Activated CD4-positive, alpha-beta T cell treated with anti-CD3 and anti-CD28 coated beads for 36 hours (primary cell): ENCODE measurements at regions not wholly inside any gene's neighbourhood (a gene's known extent, or its start where the extent isn't known, plus 50 kb on each side); places are given as distances from the start of the nearest gene placed in this dataset.
"Not testable (repeated sequence)": the region's sequence is repeated elsewhere in the genome, so short reads cannot be mapped to it uniquely, and the experiment has no call there.

ENCODE experiments used
- ATAC-seq: fragments of 200-7000 bp; cut with Tn5 transposase; one replicate; pipeline ENCODE4 v1.10.0; 2021; ENCODE audit warnings: mild to moderate bottlenecking, moderate library complexity
- CTCF ChIA-PET: fragments of 350-600 bp; sonication (Branson Sonifier 250); formaldehyde crosslinking; loops from one replicate; lab custom pipeline; 2021; ENCODE audit warnings: antibody characterized with exemption; lab: Charles Lee
- POLR2A ChIA-PET: fragments of 350-600 bp; sonication (Branson Sonifier 250); formaldehyde crosslinking; loops from one replicate; lab custom pipeline; 2021; ENCODE audit warnings: antibody characterized with exemption, inconsistent platforms; lab: Charles Lee
- DNase-seq: peaks from one replicate; pipeline ENCODE4 v3.0.0-alpha.2; 2020
- H3K27ac Mint-ChIP-seq: one replicate; pipeline ENCODE4 v1.8.0; 2021; ENCODE audit warnings: mixed read lengths
- H3K27me3 Mint-ChIP-seq: one replicate; pipeline ENCODE4 v1.8.0; 2021; ENCODE audit warnings: mixed read lengths
- H3K36me3 Mint-ChIP-seq: one replicate; pipeline ENCODE4 v1.8.0; 2021; ENCODE audit warnings: low read depth, mixed read lengths
- H3K4me1 Mint-ChIP-seq: one replicate; pipeline ENCODE4 v1.8.0; 2021; ENCODE audit warnings: mixed read lengths
- H3K4me3 Mint-ChIP-seq: one replicate; pipeline ENCODE4 v1.8.0; 2021; ENCODE audit warnings: mild to moderate bottlenecking, moderate library complexity, mixed read lengths
- H3K9me3 Mint-ChIP-seq: one replicate; pipeline ENCODE4 v1.8.0; 2021; ENCODE audit warnings: low read depth, mixed read lengths
- intact Hi-C, 2 experiments: fragments of 100-400 bp; cut with DNase I in 1 of 2; cut with micrococcal nuclease in 1 of 2; formaldehyde crosslinking; loops; one replicate each; pipeline versions ENCODE4 v1.14.2 to v1.15.1; 2022 to 2024; cut with DNase I, micrococcal nuclease

DNA sequence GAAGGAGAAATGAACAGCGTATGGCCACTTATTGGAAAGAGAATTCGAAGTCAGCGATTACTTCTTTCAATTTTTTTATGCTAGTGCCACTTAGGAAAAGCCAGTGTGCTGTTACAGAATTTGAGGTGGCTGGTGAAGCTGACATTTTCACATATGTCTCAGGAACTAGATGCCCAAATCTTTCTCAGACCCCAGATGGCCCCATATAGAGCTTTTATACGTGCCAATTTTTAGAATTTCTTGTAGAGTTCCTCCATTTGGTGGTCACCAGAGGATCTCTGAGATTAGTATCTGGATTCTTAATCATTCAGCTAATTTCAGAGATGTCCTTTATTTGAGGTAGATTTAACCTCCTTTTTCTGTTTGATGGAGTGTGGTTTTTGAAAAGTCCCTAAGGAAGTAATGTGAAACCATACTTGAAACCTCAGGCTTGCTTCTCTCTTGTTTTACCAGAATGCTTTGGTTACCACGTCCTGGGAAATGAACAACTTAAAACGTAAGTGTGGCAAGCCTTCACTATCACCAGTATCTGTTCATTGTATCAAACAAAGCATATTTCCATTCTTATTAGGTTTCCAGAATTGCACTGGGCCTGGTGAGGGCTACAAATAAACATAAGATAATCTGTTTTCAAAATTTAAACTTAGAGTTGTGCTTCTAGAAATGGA, 102.2 kb upstream of the IKBKE start:
- H3K9me3 Mint-ChIP-seq, DNase-seq, H3K27ac Mint-ChIP-seq, intact Hi-C loops, POLR2A ChIA-PET, H3K4me1 Mint-ChIP-seq, H3K27me3 Mint-ChIP-seq, H3K4me3 Mint-ChIP-seq, CTCF ChIA-PET, H3K36me3 Mint-ChIP-seq: not testable (repeated sequence)
- ATAC-seq: peak; percentile 69

DNA sequence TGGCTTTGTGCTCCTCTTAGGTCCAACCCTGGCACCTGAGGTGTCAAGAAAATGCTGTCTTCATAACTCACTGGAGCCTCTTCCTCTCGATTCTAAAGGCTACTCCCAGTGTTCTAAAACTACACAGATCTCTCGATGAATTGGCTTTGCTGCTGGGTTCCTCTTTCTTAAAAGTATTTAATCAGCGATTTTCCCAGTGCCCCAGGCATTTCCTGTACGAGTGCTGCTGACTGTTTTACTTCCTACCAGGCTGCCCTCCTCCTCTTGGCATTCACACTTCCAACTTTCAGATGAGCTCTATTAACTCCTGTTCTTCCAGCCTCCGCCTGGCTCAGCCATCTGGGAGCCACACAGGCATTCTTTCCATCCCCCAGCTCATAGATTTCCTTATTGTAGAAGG, 95.6 kb upstream of the IKBKE start:
- H3K9me3 Mint-ChIP-seq, H3K4me3 Mint-ChIP-seq, DNase-seq, POLR2A ChIA-PET, H3K27ac Mint-ChIP-seq, H3K36me3 Mint-ChIP-seq, CTCF ChIA-PET, ATAC-seq, H3K4me1 Mint-ChIP-seq, intact Hi-C loops, H3K27me3 Mint-ChIP-seq: not testable (repeated sequence)

DNA sequence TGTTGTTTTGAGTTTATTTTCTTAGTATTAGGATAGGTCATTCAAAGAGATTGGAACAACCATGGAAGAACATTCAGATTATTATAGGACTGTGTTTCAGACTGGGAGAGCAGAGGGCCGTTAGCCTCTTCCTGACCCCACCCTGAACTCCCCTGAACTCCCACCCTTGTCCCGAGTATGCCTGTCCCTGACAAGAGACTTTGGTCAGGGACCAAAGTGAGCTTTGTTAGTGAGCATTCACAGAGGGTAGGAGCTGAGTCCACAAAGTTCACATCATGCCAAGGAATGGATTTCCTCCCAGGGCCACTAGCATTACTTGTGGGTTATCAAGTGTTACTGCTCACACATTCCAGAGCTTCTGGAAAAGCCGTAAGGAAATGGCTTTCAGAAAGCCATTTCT, 94.7 kb upstream of the IKBKE start:
- H3K4me1 Mint-ChIP-seq, H3K4me3 Mint-ChIP-seq, H3K27me3 Mint-ChIP-seq, intact Hi-C loops, ATAC-seq, POLR2A ChIA-PET, H3K9me3 Mint-ChIP-seq, H3K36me3 Mint-ChIP-seq, H3K27ac Mint-ChIP-seq, CTCF ChIA-PET, DNase-seq: not testable (repeated sequence)

DNA sequence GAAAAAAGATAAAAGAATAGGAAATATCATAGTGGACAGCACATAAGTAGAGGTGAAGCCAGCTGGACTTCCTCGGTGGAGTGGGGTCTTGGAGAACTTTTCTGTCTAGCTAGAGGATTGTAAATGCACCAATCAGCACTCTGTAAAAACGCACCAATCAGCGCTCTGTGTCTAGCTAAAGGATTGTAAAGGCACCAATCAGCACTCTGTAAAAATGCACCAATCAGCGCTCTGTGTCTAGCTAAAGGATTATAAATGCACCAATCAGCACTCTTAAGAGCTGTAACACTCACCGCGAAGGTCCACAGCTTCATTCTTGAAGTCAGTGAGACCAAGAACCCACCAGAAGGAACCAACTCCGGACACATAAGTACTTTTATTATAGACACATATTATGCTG, 91.8 kb upstream of the IKBKE start:
- intact Hi-C loops, POLR2A ChIA-PET, ATAC-seq, DNase-seq, H3K27ac Mint-ChIP-seq, H3K27me3 Mint-ChIP-seq, H3K4me1 Mint-ChIP-seq, CTCF ChIA-PET, H3K9me3 Mint-ChIP-seq, H3K4me3 Mint-ChIP-seq, H3K36me3 Mint-ChIP-seq: not testable (repeated sequence)

DNA sequence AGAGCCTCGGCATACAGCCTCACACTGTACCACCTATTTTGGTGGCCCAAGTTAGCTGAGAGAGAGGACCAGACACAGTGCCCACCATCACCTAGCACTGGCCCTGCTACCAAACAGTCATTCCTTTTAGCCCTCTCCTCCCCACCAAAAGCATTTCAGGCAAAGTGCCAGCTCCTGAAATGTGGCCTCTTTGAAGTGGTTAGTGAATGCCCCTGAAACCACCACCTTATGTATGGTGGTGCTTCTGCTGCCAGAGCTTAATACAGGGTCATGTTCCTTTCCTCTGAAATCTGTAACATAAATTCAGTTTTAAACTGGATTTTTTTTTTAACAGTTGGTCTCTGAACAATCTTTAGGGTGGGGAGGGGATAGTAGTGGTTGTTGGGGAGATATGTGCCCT, 91.0 kb upstream of the IKBKE start:
- intact Hi-C loops, ATAC-seq, H3K4me3 Mint-ChIP-seq, CTCF ChIA-PET, H3K27me3 Mint-ChIP-seq, H3K36me3 Mint-ChIP-seq, H3K4me1 Mint-ChIP-seq, DNase-seq, POLR2A ChIA-PET, H3K27ac Mint-ChIP-seq, H3K9me3 Mint-ChIP-seq: not testable (repeated sequence)

DNA sequence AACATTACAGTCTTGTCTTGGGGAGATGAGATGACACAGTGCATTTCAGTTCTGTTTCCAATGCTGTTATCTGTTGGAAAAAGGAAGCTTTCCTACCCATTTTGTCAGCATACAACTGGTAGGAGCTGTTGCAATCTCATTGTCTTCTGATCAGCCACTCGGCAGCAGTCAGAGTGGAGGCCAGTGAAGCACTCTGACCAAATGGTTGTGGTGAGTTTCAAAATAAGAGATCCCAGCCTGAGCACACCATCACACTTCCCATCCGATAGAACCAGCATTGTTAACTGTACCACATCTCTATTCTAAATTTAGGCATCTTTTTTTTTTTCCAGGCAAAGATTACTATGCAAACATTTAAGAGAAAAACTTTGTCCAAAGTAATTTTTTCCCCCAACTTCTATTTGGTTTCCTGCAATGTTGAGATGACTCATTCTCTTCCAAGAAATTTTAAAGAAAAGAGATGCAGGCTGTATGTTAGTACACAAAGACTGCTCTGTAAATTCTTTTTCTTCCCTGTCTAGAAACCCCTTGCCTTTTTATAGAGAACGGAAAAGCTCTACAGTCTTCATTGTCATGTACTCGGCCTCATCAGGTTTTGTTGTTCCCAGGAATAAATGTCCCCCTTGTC, 90.0 kb upstream of the IKBKE start:
- H3K36me3 Mint-ChIP-seq, DNase-seq, H3K9me3 Mint-ChIP-seq, intact Hi-C loops, H3K4me3 Mint-ChIP-seq, H3K27me3 Mint-ChIP-seq, POLR2A ChIA-PET, H3K27ac Mint-ChIP-seq, H3K4me1 Mint-ChIP-seq, CTCF ChIA-PET: not testable (repeated sequence)
- peak; percentile 14 for ATAC-seq

DNA sequence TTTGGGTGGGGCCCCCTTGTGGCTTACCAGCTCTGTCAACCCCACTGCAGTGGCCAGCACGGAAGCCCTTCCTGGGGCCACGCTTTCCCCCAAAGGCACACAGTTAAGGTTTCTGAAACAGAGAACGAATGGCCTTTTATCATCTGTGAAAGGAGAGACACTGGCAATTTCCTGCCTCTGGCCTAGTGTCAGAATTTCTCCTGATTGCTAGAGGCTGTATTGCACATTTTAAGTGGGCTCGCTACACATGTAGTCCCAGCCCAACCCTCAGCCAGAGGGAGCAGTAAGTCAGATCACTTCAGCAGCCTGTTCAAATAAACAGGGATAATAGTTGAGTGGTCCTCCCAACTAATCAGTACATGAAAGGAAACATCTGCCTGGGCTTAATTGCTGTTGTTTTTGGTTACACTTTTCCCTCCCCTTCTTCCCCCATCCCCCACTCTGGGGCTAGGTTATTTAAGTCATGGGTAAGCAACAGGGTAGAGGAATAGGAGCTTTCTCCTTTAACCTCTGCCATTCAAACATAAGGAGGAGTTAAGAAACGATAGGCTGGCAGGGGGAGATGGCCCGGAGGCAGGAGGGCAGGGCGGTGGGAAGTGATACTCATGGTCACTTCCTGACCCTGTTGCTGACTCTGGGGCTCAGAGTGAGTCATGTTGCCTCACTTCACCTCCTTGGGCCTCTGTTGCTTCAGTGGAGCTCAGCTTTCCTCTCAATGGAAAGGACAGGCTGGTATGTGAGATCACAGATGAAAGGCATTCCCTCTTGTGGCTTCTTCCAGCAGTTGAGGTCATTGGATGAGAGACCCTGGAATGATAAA, 89.3 kb upstream of the IKBKE start:
- H3K4me1 Mint-ChIP-seq, H3K4me3 Mint-ChIP-seq, CTCF ChIA-PET, H3K36me3 Mint-ChIP-seq, POLR2A ChIA-PET, intact Hi-C loops, H3K27me3 Mint-ChIP-seq, H3K9me3 Mint-ChIP-seq: not testable (repeated sequence)
- peak; percentile 26 for DNase-seq
- peak overlapping the region; percentile 88 for H3K27ac Mint-ChIP-seq
- peak; percentile 71 for ATAC-seq

DNA sequence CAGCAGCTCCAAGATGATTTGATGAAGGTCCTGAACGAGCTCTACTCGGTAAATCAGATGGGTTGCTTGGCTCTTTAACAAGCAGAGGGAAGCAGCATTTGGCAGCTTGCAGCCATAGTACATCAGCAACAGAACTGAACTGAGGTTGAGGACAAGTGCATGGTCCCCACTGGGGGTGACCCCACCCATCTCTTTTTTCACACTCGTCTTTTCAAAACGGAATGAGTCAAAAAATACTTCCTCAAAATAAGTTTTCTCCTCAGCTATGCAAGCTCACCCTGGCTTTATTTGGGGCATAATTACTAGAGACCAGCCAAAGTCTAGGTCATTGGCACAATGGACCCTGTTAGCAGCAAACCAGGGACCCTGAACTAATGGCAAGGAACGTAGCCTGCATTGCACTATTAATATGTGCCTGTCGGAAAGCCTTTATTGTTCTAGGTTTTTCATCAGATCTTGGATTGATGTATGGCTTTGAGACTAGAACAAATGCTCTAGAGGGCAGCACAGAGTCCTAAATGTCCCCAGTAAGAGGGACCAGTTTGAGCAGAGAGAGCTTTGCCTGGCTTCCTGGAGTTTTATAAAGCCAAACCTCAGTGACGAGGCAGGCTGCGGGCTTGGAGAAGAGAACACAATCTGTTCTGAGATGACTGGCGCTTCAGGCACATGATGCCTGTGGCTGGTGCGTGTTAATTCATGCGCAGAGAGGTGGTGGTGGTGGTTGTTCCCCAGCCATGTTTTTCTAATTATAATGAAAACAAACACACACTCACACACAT, 86.1 kb upstream of the IKBKE start:
- intact Hi-C loops, H3K9me3 Mint-ChIP-seq, H3K27ac Mint-ChIP-seq, H3K4me3 Mint-ChIP-seq, H3K4me1 Mint-ChIP-seq, H3K27me3 Mint-ChIP-seq, CTCF ChIA-PET, H3K36me3 Mint-ChIP-seq, POLR2A ChIA-PET: not testable (repeated sequence)
- DNase-seq (peak; percentile 51), ATAC-seq (peak; percentile 78)

DNA sequence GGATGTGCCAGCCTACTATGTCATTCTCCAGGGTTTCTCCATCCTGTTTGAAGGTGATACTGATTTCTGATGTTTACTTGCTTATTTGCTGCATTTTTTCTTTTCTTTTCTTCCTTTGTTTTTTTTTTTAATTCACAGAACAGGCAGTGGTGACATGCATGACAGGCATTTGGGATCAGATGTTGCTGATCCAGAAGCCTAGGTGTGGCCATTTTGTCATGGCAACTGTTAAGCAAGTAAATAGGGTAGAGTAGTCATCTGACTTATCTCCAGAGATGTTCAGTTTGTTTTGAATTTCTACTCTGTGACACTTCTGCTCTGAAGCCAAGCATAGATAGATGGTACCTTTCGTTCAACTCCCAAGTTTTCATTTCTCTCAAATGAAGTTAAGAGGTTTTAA, 85.4 kb upstream of the IKBKE start:
- not testable (repeated sequence) for DNase-seq

DNA sequence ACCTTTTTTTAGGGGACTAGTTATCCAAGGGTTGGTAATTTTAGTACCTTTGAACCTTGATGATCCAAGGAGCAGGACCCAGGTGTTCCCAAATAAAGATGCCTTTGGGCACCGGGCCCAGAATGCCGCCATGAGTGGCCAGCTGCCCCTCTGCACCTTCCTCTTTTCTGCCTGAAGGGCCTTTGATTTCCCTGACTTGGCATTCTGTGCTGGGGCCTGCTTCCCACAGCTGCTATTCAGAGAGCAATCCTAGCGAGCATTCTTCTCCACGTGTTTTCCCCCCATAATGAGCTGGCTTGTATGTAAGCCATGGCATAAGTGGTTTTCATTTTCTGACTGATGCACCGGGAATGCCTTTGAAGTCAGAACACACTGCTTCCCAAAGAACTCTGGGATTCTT, 82.6 kb upstream of the IKBKE start:
- CTCF ChIA-PET, ATAC-seq, H3K4me3 Mint-ChIP-seq, H3K36me3 Mint-ChIP-seq, POLR2A ChIA-PET, H3K9me3 Mint-ChIP-seq, H3K27ac Mint-ChIP-seq, H3K27me3 Mint-ChIP-seq, intact Hi-C loops, H3K4me1 Mint-ChIP-seq, DNase-seq: not testable (repeated sequence)

More for the DNA sequence above, 85.4 kb upstream of the IKBKE start:
- H3K36me3 Mint-ChIP-seq, H3K4me3 Mint-ChIP-seq, ATAC-seq, H3K4me1 Mint-ChIP-seq, H3K27ac Mint-ChIP-seq, intact Hi-C loops, H3K9me3 Mint-ChIP-seq, POLR2A ChIA-PET, CTCF ChIA-PET, H3K27me3 Mint-ChIP-seq: not testable (repeated sequence)

DNA sequence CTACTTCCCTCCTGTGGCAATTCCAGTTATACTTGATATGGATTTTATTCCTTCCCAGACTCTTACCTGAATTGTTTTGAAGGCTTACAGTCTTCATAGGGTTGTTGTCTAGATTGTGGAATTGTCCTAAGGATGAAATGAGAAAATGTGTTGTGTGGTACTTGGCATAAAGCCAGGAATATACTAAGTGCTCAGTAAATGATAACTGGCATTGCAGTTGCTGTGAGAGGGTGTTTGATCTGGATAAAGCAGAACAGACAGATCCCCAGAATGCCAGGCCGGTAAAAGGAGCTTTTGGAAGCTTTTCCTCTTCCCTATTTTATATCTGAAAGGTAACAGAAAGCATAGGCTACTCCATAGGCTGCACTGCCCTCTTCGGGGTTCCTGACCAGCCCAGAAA, 78.4 kb upstream of the IKBKE start:
- ATAC-seq, H3K27me3 Mint-ChIP-seq, intact Hi-C loops, H3K4me1 Mint-ChIP-seq, H3K4me3 Mint-ChIP-seq, DNase-seq, POLR2A ChIA-PET, H3K27ac Mint-ChIP-seq, H3K9me3 Mint-ChIP-seq, H3K36me3 Mint-ChIP-seq, CTCF ChIA-PET: not testable (repeated sequence)
